Activated naive CD4-positive, alpha-beta T cell treated with anti-CD3 and anti-CD28 coated beads for 36 hours (primary cell): ENCODE measurements at regions not wholly inside any gene's neighbourhood (a gene's known extent, or its start where the extent isn't known, plus 50 kb on each side); places are given as distances from the start of the nearest gene placed in this dataset.
"Not testable (repeated sequence)": the region's sequence is repeated elsewhere in the genome, so short reads cannot be mapped to it uniquely, and the experiment has no call there.

Source experiments
- CTCF ChIA-PET: fragments of 350-600 bp; sonication (Branson Sonifier 250); formaldehyde crosslinking; loops from one replicate; lab custom pipeline; 2021; ENCODE audit warnings: antibody characterized with exemption; lab: Charles Lee
- DNase-seq: peaks from one replicate; pipeline ENCODE4 v3.0.0-alpha.2; 2020
- H3K27ac Mint-ChIP-seq: one replicate; pipeline ENCODE4 v1.8.0; 2021; ENCODE audit warnings: mild to moderate bottlenecking, mixed read lengths
- H3K27me3 Mint-ChIP-seq: one replicate; pipeline ENCODE4 v1.8.0; 2021; ENCODE audit warnings: low read depth, mixed read lengths
- H3K36me3 Mint-ChIP-seq: one replicate; pipeline ENCODE4 v1.8.0; 2021; ENCODE audit warnings: low read depth, mixed read lengths
- H3K4me1 Mint-ChIP-seq: one replicate; pipeline ENCODE4 v1.8.0; 2021; ENCODE audit warnings: low read depth, mixed read lengths
- H3K4me3 Mint-ChIP-seq: one replicate; pipeline ENCODE4 v1.8.0; 2021; ENCODE audit warnings: mild to moderate bottlenecking, moderate library complexity, mixed read lengths
- H3K9me3 Mint-ChIP-seq: one replicate; pipeline ENCODE4 v1.8.0; 2021; ENCODE audit warnings: mixed read lengths
- intact Hi-C: fragments of 100-400 bp; cut with micrococcal nuclease; formaldehyde crosslinking; loops from one replicate; pipeline ENCODE4 v1.15.1; 2023

- H3K4me1 Mint-ChIP-seq = peaks cover 6% of the 10 kb centered on the region
- H3K9me3 Mint-ChIP-seq = peaks cover 11% of the 10 kb centered on the region
- H3K27ac Mint-ChIP-seq = no peak overlapping the region
- H3K27me3 Mint-ChIP-seq = no peaks in the 10 kb centered on the region
- intact Hi-C loops = no loop called here
- H3K36me3 Mint-ChIP-seq = no peaks in the 10 kb centered on the region
- CTCF ChIA-PET = no interaction called here
- no peak for DNase-seq
- no peak overlapping the region for H3K4me3 Mint-ChIP-seq
Measured at GRCh38 chr3:72618739-72619138, 229.5 kb downstream of the SHQ1 start.

- CTCF ChIA-PET = no interaction called here
- no peak for DNase-seq
- H3K27me3 Mint-ChIP-seq = no peaks in the 10 kb centered on the region
Measured at GRCh38 chr3:72617424-72618024, 230.7 kb downstream of the SHQ1 start.

GRCh38 chr3:72615776-72616175 lies 232.5 kb downstream of the SHQ1 start:
- CTCF ChIA-PET = interaction anchor here (2.0 kb wide), 1 partner anchor 51 kb away, joined by 9 read pairs; no protein-coding TSS in a partner anchor
- no peak overlapping the region for H3K4me3 Mint-ChIP-seq

More at GRCh38 chr3:72617424-72618024, 230.7 kb downstream of the SHQ1 start:
- Mint-ChIP-seq H3K4me1 (peaks cover 6% of the 10 kb centered on the region), H3K27ac (no peak overlapping the region), H3K4me3 (no peak overlapping the region), H3K9me3 (peaks cover 11% of the 10 kb centered on the region), H3K36me3 (no peaks in the 10 kb centered on the region)
- intact Hi-C loops = no loop called here

GRCh38 chr3:72615182-72615581 lies 233.1 kb downstream of the SHQ1 start:
- Mint-ChIP-seq H3K27me3 (no peaks in the 10 kb centered on the region), H3K9me3 (peaks cover 11% of the 10 kb centered on the region), H3K27ac (no peak overlapping the region), H3K4me1 (peaks cover 6% of the 10 kb centered on the region), H3K36me3 (no peaks in the 10 kb centered on the region), H3K4me3 (no peak overlapping the region)
- intact Hi-C loops = no loop called here
- DNase-seq = no peak
- CTCF ChIA-PET = interaction anchor here (2.0 kb wide), 1 partner anchor 51 kb away, joined by 9 read pairs; no protein-coding TSS in a partner anchor

More at GRCh38 chr3:72615776-72616175, 232.5 kb downstream of the SHQ1 start:
- DNase-seq = no peak
- Mint-ChIP-seq H3K9me3 (peaks cover 11% of the 10 kb centered on the region), H3K27me3 (no peaks in the 10 kb centered on the region), H3K36me3 (no peaks in the 10 kb centered on the region), H3K27ac (no peak overlapping the region), H3K4me1 (peaks cover 6% of the 10 kb centered on the region)
- intact Hi-C loops = no loop called here

- CTCF ChIA-PET = interaction anchor here (2.0 kb wide), 1 partner anchor 52 kb away, joined by 9 read pairs; no protein-coding TSS in a partner anchor
- no peak overlapping the region for H3K27ac Mint-ChIP-seq
- H3K27me3 Mint-ChIP-seq = no peaks in the 10 kb centered on the region
- peaks cover 6% of the 10 kb centered on the region for H3K4me1 Mint-ChIP-seq
- no peak overlapping the region for H3K4me3 Mint-ChIP-seq
- intact Hi-C loops = no loop called here
- no peaks in the 10 kb centered on the region for H3K36me3 Mint-ChIP-seq
- no peak for DNase-seq
- peaks cover 11% of the 10 kb centered on the region for H3K9me3 Mint-ChIP-seq
Measured at GRCh38 chr3:72614394-72615074, 233.7 kb downstream of the SHQ1 start.

GRCh38 chr3:72613871-72614270 lies 234.4 kb downstream of the SHQ1 start:
- Mint-ChIP-seq H3K9me3 (peaks cover 10% of the 10 kb centered on the region), H3K27ac (no peak overlapping the region), H3K4me1 (peaks cover 6% of the 10 kb centered on the region), H3K36me3 (no peaks in the 10 kb centered on the region), H3K27me3 (no peaks in the 10 kb centered on the region), H3K4me3 (no peak overlapping the region)
- intact Hi-C loops = no loop called here
- DNase-seq = no peak
- CTCF ChIA-PET = interaction anchor here (2.0 kb wide), 1 partner anchor 52 kb away, joined by 9 read pairs; no protein-coding TSS in a partner anchor

- intact Hi-C loops = loop anchor here (10.0 kb wide), 1 partner anchor 394 kb away; no protein-coding TSS in a partner anchor
- H3K27ac Mint-ChIP-seq, CTCF ChIA-PET: not testable (repeated sequence)
Measured at GRCh38 chr3:72609114-72609513, 239.1 kb downstream of the SHQ1 start.

GRCh38 chr3:72606005-72606800 lies 242.0 kb downstream of the SHQ1 start:
- intact Hi-C loops = loop anchor here (10.0 kb wide), 1 partner anchor 391 kb away; no protein-coding TSS in a partner anchor
- CTCF ChIA-PET = interaction anchor here (0.7 kb wide), 1 partner anchor 60 kb away, joined by 5 read pairs; no protein-coding TSS in a partner anchor
- H3K9me3 Mint-ChIP-seq = no peaks in the 10 kb centered on the region

More at GRCh38 chr3:72609114-72609513, 239.1 kb downstream of the SHQ1 start:
- not testable (repeated sequence) for DNase-seq, H3K4me1 Mint-ChIP-seq, H3K9me3 Mint-ChIP-seq, H3K27me3 Mint-ChIP-seq, H3K36me3 Mint-ChIP-seq, H3K4me3 Mint-ChIP-seq

GRCh38 chr3:72604328-72604727 lies 243.9 kb downstream of the SHQ1 start:
- H3K4me3 Mint-ChIP-seq = no peak overlapping the region
- no peaks in the 10 kb centered on the region for H3K36me3 Mint-ChIP-seq
- CTCF ChIA-PET = no interaction called here
- DNase-seq = no peak
- H3K9me3 Mint-ChIP-seq = no peaks in the 10 kb centered on the region
- H3K4me1 Mint-ChIP-seq = no peaks in the 10 kb centered on the region
- no peak overlapping the region for H3K27ac Mint-ChIP-seq
- intact Hi-C loops = loop anchor here (10.0 kb wide), 1 partner anchor 390 kb away; no protein-coding TSS in a partner anchor
- H3K27me3 Mint-ChIP-seq = no peaks in the 10 kb centered on the region

More at GRCh38 chr3:72606005-72606800, 242.0 kb downstream of the SHQ1 start:
- H3K27ac Mint-ChIP-seq = no peak overlapping the region
- H3K27me3 Mint-ChIP-seq = no peaks in the 10 kb centered on the region
- no peak for DNase-seq
- H3K4me3 Mint-ChIP-seq = no peak overlapping the region
- H3K36me3 Mint-ChIP-seq = no peaks in the 10 kb centered on the region
- H3K4me1 Mint-ChIP-seq = no peaks in the 10 kb centered on the region

- H3K4me1 Mint-ChIP-seq = no peaks in the 10 kb centered on the region
- intact Hi-C loops = loop anchor here (10.0 kb wide), 1 partner anchor 387 kb away; no protein-coding TSS in a partner anchor
- CTCF ChIA-PET = interaction anchor here (0.5 to 1.1 kb wide), 3 partner anchors 12 to 287 kb away, joined by 3 read pairs; no protein-coding TSS in a partner anchor
Measured at GRCh38 chr3:72601983-72602750, 246.1 kb downstream of the SHQ1 start.

GRCh38 chr3:72601060-72601459 lies 247.2 kb downstream of the SHQ1 start:
- Mint-ChIP-seq H3K36me3 (no peaks in the 10 kb centered on the region), H3K9me3 (no peaks in the 10 kb centered on the region), H3K4me1 (no peaks in the 10 kb centered on the region), H3K27ac (no peak overlapping the region), H3K4me3 (no peak overlapping the region), H3K27me3 (no peaks in the 10 kb centered on the region)
- CTCF ChIA-PET = interaction anchor here (0.7 to 1.0 kb wide), 2 partner anchors 11 to 1036 kb away, joined by 3 read pairs; no protein-coding TSS in a partner anchor
- intact Hi-C loops = loop anchor here (10.0 kb wide), 1 partner anchor 386 kb away; no protein-coding TSS in a partner anchor
- DNase-seq = no peak

More at GRCh38 chr3:72601983-72602750, 246.1 kb downstream of the SHQ1 start:
- DNase-seq = no peak
- Mint-ChIP-seq H3K27me3 (no peaks in the 10 kb centered on the region), H3K4me3 (no peak overlapping the region), H3K9me3 (no peaks in the 10 kb centered on the region), H3K27ac (no peak overlapping the region), H3K36me3 (no peaks in the 10 kb centered on the region)
